HG02970 (cell line): ENCODE measurements at regions not wholly inside any gene's neighbourhood (a gene's known extent, or its start where the extent isn't known, plus 50 kb on each side); places are given as distances from the start of the nearest gene placed in this dataset.

ENCODE experiments used
- ATAC-seq: cut with Tn5 transposase; IDR thresholded peaks from one replicate; pipeline ENCODE4 v1.9.1; 2021; ENCODE audit warnings: mild to moderate bottlenecking, moderate library complexity, moderate number of reproducible peaks; ENCODE audit not compliant: unreplicated experiment, low FRiP score

DNA sequence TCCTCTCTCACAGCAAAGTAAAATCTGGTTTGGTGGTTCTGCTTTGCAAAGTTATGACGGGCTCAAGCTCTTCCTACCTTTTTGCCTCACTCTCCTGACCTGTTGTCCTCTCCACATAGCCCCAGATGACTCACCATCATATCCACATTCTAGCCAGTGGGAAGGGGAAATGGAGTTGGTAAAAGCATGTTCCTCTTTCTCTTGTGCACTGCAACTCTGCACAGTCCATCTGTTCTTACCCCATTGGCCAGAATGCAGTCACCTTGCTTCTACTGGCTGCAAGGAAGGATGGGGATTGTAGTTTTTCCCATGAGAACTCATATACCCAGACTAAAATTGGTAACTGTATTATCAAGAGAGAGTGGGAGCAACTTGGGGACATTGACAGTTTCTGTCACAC lies 50.4 kb upstream of the SMIM21 start:
- no peak for ATAC-seq
